ENCODE measurements at regions not wholly inside any gene's neighbourhood (a gene's known extent, or its start where the extent isn't known, plus 50 kb on each side); places are given as distances from the start of the nearest gene placed in this dataset.

DNA sequence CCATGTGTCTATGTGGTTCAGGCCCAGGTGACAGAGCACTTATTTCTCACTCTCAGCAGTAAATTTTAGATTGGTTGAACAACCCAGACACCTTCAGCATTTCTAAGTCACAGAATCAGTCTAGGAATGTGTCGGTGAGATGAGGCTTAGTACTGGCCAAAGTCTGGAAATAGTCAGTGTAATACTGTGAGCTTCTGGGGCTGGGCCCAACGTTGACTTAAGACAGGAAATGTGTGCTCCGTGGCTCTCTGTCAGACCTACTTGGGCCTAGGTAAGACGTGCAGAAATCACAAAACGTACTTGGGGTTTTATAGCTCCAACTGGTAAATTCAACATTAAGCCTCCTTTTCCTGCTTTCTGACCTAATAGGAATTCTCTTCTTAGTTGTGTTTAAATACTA lies 160.3 kb upstream of the COL3A1 start:
- H3K4me3 ChIP-seq, result no peak overlapping the region
- H3K27me3 ChIP-seq (replicated peaks), result no peaks in the 10 kb centered on the region
- H3K36me3 ChIP-seq, result no peaks in the 10 kb centered on the region
- DNase-seq (ENCODE audit: low read depth in 1 of 2, low spot score in 2 of 2), result no peak
- no peaks in the 10 kb centered on the region for H3K4me1 ChIP-seq (replicated peaks)
- H3K27ac ChIP-seq, result no peak overlapping the region
- H3K9me3 ChIP-seq (replicated peaks), result no peaks in the 10 kb centered on the region

- Histone ChIP-seq H3K36me3 (no peaks in the 10 kb centered on the region), H3K27me3 (replicated peaks) (no peaks in the 10 kb centered on the region), H3K27ac (no peak overlapping the region), H3K4me3 (no peak overlapping the region), H3K9me3 (replicated peaks) (no peaks in the 10 kb centered on the region), H3K4me1 (replicated peaks) (no peaks in the 10 kb centered on the region; the same call in 1 of the 2 replicates)
- no peak for DNase-seq (ENCODE audit: low read depth in 1 of 2, low spot score in 2 of 2)
Observed at GRCh38 chr2:188819011-188819410, 155.2 kb upstream of the COL3A1 start.

GRCh38 chr2:188819792-188820191 lies 154.4 kb upstream of the COL3A1 start:
- Histone ChIP-seq H3K9me3 (replicated peaks) (no peaks in the 10 kb centered on the region), H3K27ac (no peak overlapping the region), H3K36me3 (no peaks in the 10 kb centered on the region), H3K4me3 (no peak overlapping the region), H3K4me1 (replicated peaks) (no peaks in the 10 kb centered on the region; the same call in 1 of the 2 replicates), H3K27me3 (replicated peaks) (no peaks in the 10 kb centered on the region)
- DNase-seq (ENCODE audit: low read depth in 1 of 2, low spot score in 2 of 2), result no peak

DNA sequence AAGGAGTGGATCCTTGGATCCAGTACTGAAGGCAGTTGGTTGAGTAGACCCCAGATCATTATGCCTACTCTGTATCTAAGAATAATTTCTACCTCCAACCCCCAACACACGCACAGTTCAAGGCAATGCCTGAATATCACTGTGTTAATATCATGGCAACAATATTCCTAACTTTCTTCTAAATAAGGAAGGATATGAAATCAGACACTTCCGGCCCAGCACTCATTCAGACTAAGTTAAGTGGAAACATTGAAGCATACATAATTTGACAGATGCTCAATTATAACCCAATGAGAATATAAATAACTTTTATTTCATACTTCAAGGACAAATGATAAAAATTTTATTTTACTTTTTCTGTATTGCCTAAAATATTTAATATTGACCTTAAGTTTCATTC lies 153.6 kb upstream of the COL3A1 start:
- Histone ChIP-seq H3K4me1 (replicated peaks) (no peaks in the 10 kb centered on the region; the same call in 1 of the 2 replicates), H3K27me3 (replicated peaks) (no peaks in the 10 kb centered on the region), H3K4me3 (no peak overlapping the region), H3K27ac (no peak overlapping the region), H3K9me3 (replicated peaks) (no peaks in the 10 kb centered on the region), H3K36me3 (no peaks in the 10 kb centered on the region)
- DNase-seq (ENCODE audit: low read depth in 1 of 2, low spot score in 2 of 2), result no peak

DNA sequence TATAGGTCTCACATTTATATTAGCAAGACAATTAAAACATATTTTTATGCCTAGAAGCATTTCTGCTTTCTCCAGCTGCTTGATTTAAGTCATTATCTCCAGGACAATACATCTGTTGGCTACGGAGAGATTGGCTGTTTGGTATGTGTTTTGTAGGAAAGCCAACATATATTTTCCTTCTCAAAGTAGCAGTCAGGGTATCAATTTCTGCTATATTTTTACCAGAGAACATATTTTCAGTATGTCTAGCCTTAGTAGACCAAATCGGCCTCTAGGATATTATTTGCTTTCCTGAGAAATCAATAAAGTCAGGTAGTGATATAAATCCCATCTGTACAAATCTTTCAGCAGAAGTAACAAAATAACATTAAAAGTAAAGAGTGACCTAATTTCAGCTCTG lies 150.0 kb upstream of the COL3A1 start:
- Histone ChIP-seq H3K9me3 (replicated peaks) (no peaks in the 10 kb centered on the region), H3K27me3 (replicated peaks) (no peaks in the 10 kb centered on the region), H3K4me3 (no peak overlapping the region), H3K36me3 (no peaks in the 10 kb centered on the region), H3K27ac (no peak overlapping the region), H3K4me1 (replicated peaks) (no peaks in the 10 kb centered on the region; the same call in 1 of the 2 replicates)
- DNase-seq (ENCODE audit: low read depth in 1 of 2, low spot score in 2 of 2), result no peak

DNA sequence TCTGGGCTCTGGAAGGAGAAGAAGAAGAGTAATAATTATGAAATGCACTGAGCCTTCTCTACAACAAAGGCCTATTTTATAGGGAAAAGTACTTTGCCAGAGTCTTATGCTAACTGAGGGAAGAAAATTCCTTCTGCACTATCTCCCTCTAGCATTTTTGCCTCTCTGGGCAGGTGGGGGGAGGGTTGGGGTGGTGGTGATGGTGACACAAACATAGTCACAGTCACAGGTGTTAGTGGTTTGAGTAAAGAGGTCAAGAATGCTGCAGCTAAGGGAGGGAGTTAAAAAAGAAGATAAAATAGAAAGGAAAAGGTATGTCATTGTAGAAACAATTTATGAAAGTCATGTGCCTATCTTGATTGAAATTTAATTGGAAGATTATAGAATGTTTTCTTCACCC lies 140.8 kb upstream of the COL3A1 start:
- H3K36me3 ChIP-seq, result no peaks in the 10 kb centered on the region
- no peak for DNase-seq (ENCODE audit: low read depth in 1 of 2, low spot score in 2 of 2)
- H3K4me1 ChIP-seq (replicated peaks), result no peaks in the 10 kb centered on the region
- H3K27ac ChIP-seq, result no peak overlapping the region
- H3K27me3 ChIP-seq (replicated peaks), result no peaks in the 10 kb centered on the region
- H3K9me3 ChIP-seq (replicated peaks), result peaks cover 5% of the 10 kb centered on the region; the same call in 1 of the 2 replicates
- no peak overlapping the region for H3K4me3 ChIP-seq

GRCh38 chr2:188833799-188834198 lies 140.4 kb upstream of the COL3A1 start:
- Histone ChIP-seq H3K9me3 (replicated peaks) (peaks cover 5% of the 10 kb centered on the region; the same call in 1 of the 2 replicates), H3K4me1 (replicated peaks) (no peaks in the 10 kb centered on the region), H3K27me3 (replicated peaks) (no peaks in the 10 kb centered on the region), H3K4me3 (no peak overlapping the region), H3K27ac (no peak overlapping the region), H3K36me3 (no peaks in the 10 kb centered on the region)
- no peak for DNase-seq (ENCODE audit: low read depth in 1 of 2, low spot score in 2 of 2)

DNA sequence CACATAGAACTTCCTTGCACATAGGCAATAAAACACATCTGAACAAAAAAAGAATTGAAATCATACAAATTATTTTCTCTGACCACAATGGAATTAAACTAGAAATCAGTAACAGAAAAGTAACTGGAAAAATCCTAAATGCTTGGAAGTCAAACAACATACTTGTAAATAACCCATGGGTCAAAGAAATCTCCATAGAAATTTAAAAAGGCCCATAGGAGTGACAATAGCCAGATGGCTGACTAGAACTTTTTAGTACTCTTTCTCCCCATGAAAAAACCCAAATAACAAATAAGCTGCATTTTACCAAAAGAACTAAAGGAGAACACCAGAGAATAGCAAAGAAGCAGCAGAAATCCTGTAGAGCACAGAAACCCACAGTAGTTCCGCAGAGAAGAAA lies 139.2 kb upstream of the COL3A1 start:
- no peak overlapping the region for H3K27ac ChIP-seq
- H3K9me3 ChIP-seq (replicated peaks), result peaks cover 5% of the 10 kb centered on the region; the same call in 1 of the 2 replicates
- DNase-seq (ENCODE audit: low read depth in 1 of 2, low spot score in 2 of 2), result no peak
- no peaks in the 10 kb centered on the region for H3K27me3 ChIP-seq (replicated peaks)
- H3K36me3 ChIP-seq, result no peaks in the 10 kb centered on the region
- no peak overlapping the region for H3K4me3 ChIP-seq
- H3K4me1 ChIP-seq (replicated peaks), result no peaks in the 10 kb centered on the region

DNA sequence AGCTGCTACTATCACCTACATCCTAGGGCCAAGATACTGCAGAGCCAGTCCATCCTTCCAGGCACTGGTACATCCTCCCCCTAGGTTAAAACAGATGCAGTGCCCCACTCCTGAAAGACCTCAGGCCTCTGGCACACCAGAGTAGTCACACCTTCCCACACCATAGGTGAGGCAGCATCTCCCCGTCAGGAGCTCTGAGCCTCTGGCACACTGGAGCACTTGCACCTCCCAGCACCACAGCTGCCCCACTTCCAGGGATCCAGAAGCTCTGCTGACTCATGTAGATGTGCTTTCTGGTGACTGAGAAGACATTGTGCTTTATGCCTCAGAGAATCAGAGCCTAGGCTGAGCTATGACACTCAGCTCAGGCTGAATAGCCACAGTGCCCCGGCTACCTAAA lies 138.4 kb upstream of the COL3A1 start:
- no peak overlapping the region for H3K27ac ChIP-seq
- DNase-seq (ENCODE audit: low read depth in 1 of 2, low spot score in 2 of 2), result no peak
- no peak overlapping the region for H3K4me3 ChIP-seq
- H3K27me3 ChIP-seq (replicated peaks), result no peaks in the 10 kb centered on the region
- H3K36me3 ChIP-seq, result no peaks in the 10 kb centered on the region
- H3K9me3 ChIP-seq (replicated peaks), result peaks cover 3% of the 10 kb centered on the region; the same call in 1 of the 2 replicates
- H3K4me1 ChIP-seq (replicated peaks), result no peaks in the 10 kb centered on the region

GRCh38 chr2:188845692-188846091 lies 128.5 kb upstream of the COL3A1 start:
- no peaks in the 10 kb centered on the region for H3K27me3 ChIP-seq (replicated peaks)
- H3K4me3 ChIP-seq, result no peak overlapping the region
- no peak for DNase-seq (ENCODE audit: low read depth in 1 of 2, low spot score in 2 of 2)

DNA sequence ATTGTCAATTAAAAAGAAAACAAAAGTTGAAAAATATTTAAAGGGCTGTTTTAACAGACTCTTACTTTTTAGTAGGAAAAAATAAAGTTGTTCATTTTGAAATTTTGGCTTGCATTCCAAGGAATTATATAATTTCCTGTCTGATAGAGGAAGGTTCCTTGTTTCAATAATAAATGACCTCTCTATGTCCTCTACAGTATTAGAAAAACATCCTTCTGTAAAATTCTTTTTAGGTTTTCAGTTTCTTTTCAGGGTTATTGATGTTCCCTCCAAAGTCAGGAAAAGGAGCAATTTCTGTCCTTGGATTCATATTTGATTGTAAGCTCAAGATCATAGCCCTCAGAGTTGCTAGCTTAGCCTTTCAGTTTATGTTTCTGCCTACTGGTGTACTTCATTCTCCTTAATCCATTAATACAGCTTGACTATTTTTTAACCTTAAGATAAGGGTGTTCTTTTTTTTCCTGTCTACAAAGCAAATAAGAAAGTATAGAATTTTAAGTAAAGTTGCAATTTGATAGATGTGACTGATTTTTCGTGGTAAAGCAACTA lies 125.2 kb upstream of the COL3A1 start:
- H3K27me3 ChIP-seq (replicated peaks), result no peaks in the 10 kb centered on the region
- H3K4me3 ChIP-seq, result no peak overlapping the region
- no peaks in the 10 kb centered on the region for H3K4me1 ChIP-seq (replicated peaks)
- H3K27ac ChIP-seq, result no peak overlapping the region
- no peaks in the 10 kb centered on the region for H3K36me3 ChIP-seq
- no peak for DNase-seq (ENCODE audit: low read depth in 1 of 2, low spot score in 2 of 2)
- H3K9me3 ChIP-seq (replicated peaks), result no peaks in the 10 kb centered on the region

More at GRCh38 chr2:188845692-188846091, 128.5 kb upstream of the COL3A1 start:
- no peaks in the 10 kb centered on the region for H3K4me1 ChIP-seq (replicated peaks)
- H3K36me3 ChIP-seq, result no peaks in the 10 kb centered on the region
- H3K9me3 ChIP-seq (replicated peaks), result no peaks in the 10 kb centered on the region
- no peak overlapping the region for H3K27ac ChIP-seq

DNA sequence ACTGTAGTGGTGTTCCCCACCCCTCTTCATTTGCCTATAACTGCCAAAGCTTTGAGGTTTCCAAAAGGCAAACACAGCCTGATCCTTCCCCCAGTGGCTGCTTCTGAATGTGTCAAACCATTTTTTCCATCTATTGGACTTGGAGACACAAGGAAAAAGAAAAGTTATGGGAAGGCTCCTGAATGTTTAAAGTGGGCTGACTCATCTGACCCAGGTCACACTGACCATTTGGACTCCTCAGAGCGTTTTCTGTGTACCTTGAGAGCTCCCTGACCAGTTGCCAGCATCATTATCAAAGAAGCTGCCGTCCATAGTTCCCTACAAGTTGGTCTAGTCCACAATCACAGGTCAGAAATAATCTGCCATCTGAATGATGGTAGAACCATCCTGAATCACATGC lies 123.4 kb upstream of the COL3A1 start:
- Histone ChIP-seq H3K9me3 (replicated peaks) (no peaks in the 10 kb centered on the region), H3K4me3 (no peak overlapping the region), H3K27me3 (replicated peaks) (no peaks in the 10 kb centered on the region), H3K36me3 (no peaks in the 10 kb centered on the region), H3K27ac (no peak overlapping the region), H3K4me1 (replicated peaks) (no peaks in the 10 kb centered on the region)
- DNase-seq (ENCODE audit: low read depth in 1 of 2, low spot score in 2 of 2), result no peak

GRCh38 chr2:188851311-188851710 lies 122.9 kb upstream of the COL3A1 start:
- H3K27ac ChIP-seq, result no peak overlapping the region

GRCh38 chr2:188851826-188852225 lies 122.3 kb upstream of the COL3A1 start:
- no peak overlapping the region for H3K27ac ChIP-seq
- no peak for DNase-seq (ENCODE audit: low read depth in 1 of 2, low spot score in 2 of 2)
- H3K36me3 ChIP-seq, result no peaks in the 10 kb centered on the region
- no peaks in the 10 kb centered on the region for H3K9me3 ChIP-seq (replicated peaks)
- no peak overlapping the region for H3K4me3 ChIP-seq
- no peaks in the 10 kb centered on the region for H3K4me1 ChIP-seq (replicated peaks)
- no peaks in the 10 kb centered on the region for H3K27me3 ChIP-seq (replicated peaks)

More at GRCh38 chr2:188851311-188851710, 122.9 kb upstream of the COL3A1 start:
- Histone ChIP-seq H3K4me3 (no peak overlapping the region), H3K9me3 (replicated peaks) (no peaks in the 10 kb centered on the region), H3K27me3 (replicated peaks) (no peaks in the 10 kb centered on the region), H3K4me1 (replicated peaks) (no peaks in the 10 kb centered on the region), H3K36me3 (no peaks in the 10 kb centered on the region)
- DNase-seq (ENCODE audit: low read depth in 1 of 2, low spot score in 2 of 2), result no peak

DNA sequence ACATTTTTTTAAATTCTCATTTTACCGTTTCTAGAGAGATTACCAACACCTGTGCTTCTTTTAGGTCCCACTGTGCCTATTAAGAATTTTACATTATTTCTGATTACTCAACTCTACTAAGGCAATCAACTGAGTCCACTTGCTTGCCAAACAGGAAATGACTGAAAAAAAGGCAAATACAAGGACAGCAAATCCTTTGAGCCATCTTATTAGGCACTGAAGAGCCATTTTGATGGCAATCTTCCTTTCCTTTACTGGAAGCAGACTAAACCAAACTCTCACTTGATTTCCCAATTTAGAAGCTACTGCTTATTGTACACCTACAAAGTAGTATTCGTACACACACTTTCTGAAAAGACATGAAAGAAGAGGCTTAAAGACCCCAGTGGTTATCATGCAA lies 121.4 kb upstream of the COL3A1 start:
- Histone ChIP-seq H3K27me3 (replicated peaks) (no peaks in the 10 kb centered on the region), H3K36me3 (no peaks in the 10 kb centered on the region), H3K27ac (no peak overlapping the region)

More for the DNA sequence above, 121.4 kb upstream of the COL3A1 start:
- Histone ChIP-seq H3K4me3 (no peak overlapping the region), H3K4me1 (replicated peaks) (no peaks in the 10 kb centered on the region), H3K9me3 (replicated peaks) (no peaks in the 10 kb centered on the region)
- no peak for DNase-seq (ENCODE audit: low read depth in 1 of 2, low spot score in 2 of 2)

All from SJSA1 (cell line).